Adipocyte (in vitro differentiated cells): ENCODE measurements at regions not wholly inside any gene's neighbourhood (a gene's known extent, or its start where the extent isn't known, plus 50 kb on each side); places are given as distances from the start of the nearest gene placed in this dataset.

Experiments
- DNase-seq: peaks from one replicate; pipeline ENCODE4 v3.0.0-alpha.2; 2015; ENCODE audit warnings: low read depth
- H3K27me3 ChIP-seq: replicated peaks from 2 replicates; pipeline ENCODE4 v1.7.0; 2013; ENCODE audit warnings: mild to moderate bottlenecking, low read length, moderate library complexity; ENCODE audit not compliant: control insufficient read depth, insufficient read depth
- H3K36me3 ChIP-seq: 2 replicates; pipeline ENCODE4 v1.7.0; 2013; ENCODE audit warnings: low read length, mild to moderate bottlenecking, moderate library complexity; ENCODE audit not compliant: control insufficient read depth, insufficient read depth, severe bottlenecking
- H3K4me1 ChIP-seq: 2 replicates; pipeline ENCODE4 v1.7.0; 2013; ENCODE audit warnings: mild to moderate bottlenecking, low read length, moderate library complexity; ENCODE audit not compliant: control insufficient read depth, insufficient read depth
- H3K4me3 ChIP-seq: 2 replicates; pipeline ENCODE4 v1.7.0; 2013; ENCODE audit warnings: mild to moderate bottlenecking, low read length, moderate library complexity
- H3K9ac ChIP-seq: 2 replicates; pipeline ENCODE4 v1.7.0; 2013; ENCODE audit warnings: mild to moderate bottlenecking, low read length, moderate library complexity
- H3K9me3 ChIP-seq: 2 replicates; pipeline ENCODE4 v1.7.0; 2013; ENCODE audit warnings: mild to moderate bottlenecking, low read length, moderate library complexity; ENCODE audit not compliant: control insufficient read depth

DNA sequence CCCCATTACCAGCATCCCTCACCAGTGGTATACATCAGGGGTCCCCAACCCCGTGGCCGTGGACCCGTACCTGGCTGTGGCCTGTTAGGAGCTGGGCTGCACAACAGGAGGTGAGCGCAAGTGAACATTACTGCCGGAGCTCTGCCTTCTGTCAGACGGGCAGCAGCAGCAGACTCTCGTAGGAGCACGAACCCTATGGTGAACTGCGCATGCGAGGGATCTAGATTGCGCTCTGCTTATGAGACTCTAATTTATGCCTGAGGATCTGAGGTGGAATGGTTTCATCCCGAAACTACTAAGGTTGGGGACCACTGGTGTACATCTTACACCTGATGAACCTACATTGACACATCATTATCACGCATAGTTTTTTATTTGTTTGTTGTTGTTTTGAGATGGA is 52.8 kb upstream of the DHX15 start:
- H3K27me3 ChIP-seq: no peaks in the 10 kb centered on the region
- H3K9me3 ChIP-seq: no peaks in the 10 kb centered on the region
- no peak overlapping the region for H3K4me3 ChIP-seq
- H3K36me3 ChIP-seq: no peaks in the 10 kb centered on the region
- no peak for DNase-seq
- no peaks in the 10 kb centered on the region for H3K4me1 ChIP-seq
- H3K9ac ChIP-seq: no peak overlapping the region

DNA sequence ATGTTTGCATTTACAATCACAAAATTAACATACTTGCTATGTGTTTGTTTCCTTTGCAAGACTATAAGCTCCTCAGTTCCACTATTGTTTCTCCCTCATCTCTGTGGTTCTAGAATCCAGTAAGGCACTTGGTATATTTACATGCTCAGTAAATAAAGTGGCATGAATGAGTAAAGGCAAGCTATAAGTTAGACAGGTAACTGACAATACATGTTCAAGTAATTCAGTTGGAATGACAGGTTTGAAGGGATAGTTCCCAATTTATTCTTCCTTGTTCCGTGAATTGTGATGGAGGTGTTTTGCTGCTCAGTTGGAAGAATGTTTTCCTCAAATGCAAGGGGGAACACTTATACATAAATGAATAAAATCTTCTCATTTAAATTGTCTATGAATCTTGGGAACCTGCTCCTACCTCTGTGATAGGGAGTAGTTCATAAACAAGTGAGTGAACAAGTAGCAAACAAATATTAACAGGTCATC is 54.1 kb upstream of the DHX15 start:
- DNase-seq: no peak
- Histone ChIP-seq H3K36me3 (no peaks in the 10 kb centered on the region), H3K4me3 (no peak overlapping the region), H3K4me1 (peaks cover 11% of the 10 kb centered on the region), H3K27me3 (no peaks in the 10 kb centered on the region), H3K9me3 (no peaks in the 10 kb centered on the region), H3K9ac (no peak overlapping the region)

DNA sequence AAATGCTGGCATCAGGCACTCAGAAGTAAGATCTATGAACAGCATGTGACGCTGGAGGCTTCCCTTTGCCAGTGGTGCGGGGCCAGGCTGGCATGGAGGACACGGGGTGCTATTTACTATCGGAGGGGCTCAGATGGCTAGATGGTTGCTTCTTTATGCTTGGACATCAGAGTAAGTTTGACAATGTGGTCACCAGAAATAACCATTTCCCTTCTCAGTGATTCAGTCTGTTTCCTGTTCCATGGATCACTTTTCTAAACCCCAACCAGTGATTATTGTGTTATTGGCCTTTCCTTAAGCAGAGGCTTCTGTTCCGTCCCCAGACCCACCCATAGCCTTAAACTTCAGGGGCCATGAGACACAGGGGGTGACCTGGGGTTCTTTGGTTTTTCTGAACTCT is 55.4 kb upstream of the DHX15 start:
- no peak overlapping the region for H3K9ac ChIP-seq
- DNase-seq: no peak
- H3K27me3 ChIP-seq: no peaks in the 10 kb centered on the region
- H3K4me1 ChIP-seq: peaks cover 19% of the 10 kb centered on the region
- H3K36me3 ChIP-seq: no peaks in the 10 kb centered on the region
- no peak overlapping the region for H3K4me3 ChIP-seq
- H3K9me3 ChIP-seq: no peaks in the 10 kb centered on the region

GRCh38 chr4:24640366-24640765 is 56.0 kb upstream of the DHX15 start:
- H3K9ac ChIP-seq: no peak overlapping the region
- H3K27me3 ChIP-seq: no peaks in the 10 kb centered on the region
- H3K4me3 ChIP-seq: no peak overlapping the region
- H3K4me1 ChIP-seq: peaks cover 26% of the 10 kb centered on the region
- H3K36me3 ChIP-seq: no peaks in the 10 kb centered on the region
- no peaks in the 10 kb centered on the region for H3K9me3 ChIP-seq
- no peak for DNase-seq

GRCh38 chr4:24642981-24643547 is 58.7 kb upstream of the DHX15 start:
- H3K9ac ChIP-seq: no peak overlapping the region
- H3K27me3 ChIP-seq: no peaks in the 10 kb centered on the region
- peak overlapping the region; percentile 6 for H3K4me3 ChIP-seq
- peak; percentile 22 for DNase-seq
- no peaks in the 10 kb centered on the region for H3K36me3 ChIP-seq
- peaks cover 37% of the 10 kb centered on the region for H3K4me1 ChIP-seq
- H3K9me3 ChIP-seq: no peaks in the 10 kb centered on the region

- peak; percentile 23 for DNase-seq
- H3K9me3 ChIP-seq: no peaks in the 10 kb centered on the region
Measured at GRCh38 chr4:24643774-24644520, 59.6 kb upstream of the DHX15 start.

GRCh38 chr4:24644983-24645764 is 60.8 kb upstream of the DHX15 start:
- peak overlapping the region; percentile 60 for H3K4me3 ChIP-seq
- H3K9ac ChIP-seq: peak overlapping the region; percentile 8
- DNase-seq: no peak
- H3K27me3 ChIP-seq: no peaks in the 10 kb centered on the region
- H3K36me3 ChIP-seq: no peaks in the 10 kb centered on the region
- peaks cover 44% of the 10 kb centered on the region for H3K4me1 ChIP-seq
- H3K9me3 ChIP-seq: no peaks in the 10 kb centered on the region

More at GRCh38 chr4:24643774-24644520, 59.6 kb upstream of the DHX15 start:
- H3K9ac ChIP-seq: no peak overlapping the region
- H3K36me3 ChIP-seq: no peaks in the 10 kb centered on the region
- no peaks in the 10 kb centered on the region for H3K27me3 ChIP-seq
- no peak overlapping the region for H3K4me3 ChIP-seq
- H3K4me1 ChIP-seq: peaks cover 37% of the 10 kb centered on the region

GRCh38 chr4:24645765-24646550 is 61.6 kb upstream of the DHX15 start:
- Histone ChIP-seq H3K36me3 (no peaks in the 10 kb centered on the region), H3K9me3 (no peaks in the 10 kb centered on the region), H3K4me1 (peaks cover 45% of the 10 kb centered on the region), H3K4me3 (peak overlapping the region; percentile 60), H3K9ac (no peak overlapping the region), H3K27me3 (no peaks in the 10 kb centered on the region)
- DNase-seq: no peak

DNA sequence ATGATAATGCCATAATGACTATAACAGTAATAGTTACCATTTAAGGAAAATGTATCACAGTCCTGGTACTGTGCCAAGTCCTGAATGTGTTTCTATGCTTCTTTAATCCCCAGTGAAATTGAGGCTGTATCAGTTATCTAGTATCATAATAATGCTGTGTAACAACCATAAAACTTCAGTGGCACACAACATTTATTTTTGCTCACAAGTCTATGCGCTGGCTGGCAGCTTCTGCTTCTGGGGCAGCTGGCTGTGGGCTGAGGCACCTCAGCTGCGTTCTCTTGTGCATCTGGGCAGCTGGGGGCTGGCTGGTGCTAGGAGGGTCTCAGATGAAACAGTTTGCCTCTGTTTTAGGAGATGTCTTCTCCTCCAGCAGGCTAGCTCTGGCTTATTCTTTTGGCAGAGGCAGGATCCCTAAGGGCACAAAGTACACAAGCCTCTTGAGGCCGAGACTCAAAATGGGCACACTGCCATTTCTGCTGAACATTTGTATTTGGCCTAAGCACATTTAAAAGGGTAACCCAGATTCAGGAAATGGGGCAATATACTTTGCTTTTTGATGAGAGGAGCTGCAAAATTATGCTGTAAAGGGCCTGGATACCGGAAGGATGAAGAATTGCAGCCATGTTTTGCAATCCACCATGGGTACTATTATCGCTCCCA is 62.6 kb upstream of the DHX15 start:
- Histone ChIP-seq H3K27me3 (no peaks in the 10 kb centered on the region), H3K4me1 (peaks cover 45% of the 10 kb centered on the region), H3K9ac (no peak overlapping the region), H3K4me3 (no peak overlapping the region), H3K9me3 (no peaks in the 10 kb centered on the region), H3K36me3 (no peaks in the 10 kb centered on the region)
- no peak for DNase-seq

DNA sequence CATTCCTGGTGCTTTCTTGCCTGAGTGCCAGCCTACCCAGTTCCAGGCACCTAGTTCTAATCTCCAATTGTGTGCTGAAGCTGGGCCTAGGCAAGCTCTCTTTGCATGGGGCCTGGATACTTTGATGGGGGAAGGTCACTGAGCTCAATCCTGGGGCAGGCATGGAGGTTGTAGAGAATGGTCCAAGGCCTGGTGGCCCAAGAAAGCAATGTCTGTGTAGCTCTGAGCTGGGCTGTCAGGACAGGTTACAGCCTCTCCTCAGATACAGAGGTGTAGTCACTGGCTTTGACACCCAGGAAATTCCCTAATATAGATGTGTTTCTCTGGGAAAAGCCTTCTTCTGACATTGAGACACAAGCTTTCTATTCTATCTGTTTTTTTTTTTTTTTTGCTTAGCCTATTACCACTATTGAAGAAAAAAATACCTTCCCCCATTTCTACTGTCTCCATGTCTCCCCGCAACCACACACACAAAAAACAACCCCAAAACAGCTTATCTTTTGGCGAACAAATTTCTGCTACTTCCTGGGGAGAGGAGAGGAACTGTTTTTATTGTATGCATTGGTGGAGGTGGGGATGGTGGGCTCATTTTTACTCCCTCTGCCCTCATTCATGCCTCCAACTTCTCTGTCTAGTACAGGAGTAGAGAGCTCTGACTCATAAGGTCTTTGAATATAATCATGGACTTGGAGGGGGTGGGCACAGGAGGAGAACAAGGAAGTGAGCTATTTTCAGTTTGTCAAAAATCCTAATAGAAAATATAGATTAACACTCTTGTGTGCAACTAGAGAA is 66.7 kb upstream of the DHX15 start:
- Histone ChIP-seq H3K36me3 (no peaks in the 10 kb centered on the region), H3K4me1 (peaks cover 24% of the 10 kb centered on the region), H3K4me3 (no peak overlapping the region), H3K9ac (no peak overlapping the region), H3K27me3 (no peaks in the 10 kb centered on the region), H3K9me3 (no peaks in the 10 kb centered on the region)
- DNase-seq: no peak
